Gastroesophageal sphincter (tissue), 3 donors: ENCODE measurements at regions not wholly inside any gene's neighbourhood (a gene's known extent, or its start where the extent isn't known, plus 50 kb on each side); places are given as distances from the start of the nearest gene placed in this dataset.

Source experiments
- CTCF ChIP-seq, 4 experiments: fragments of 200-600 bp in 2 of 4; fragments of 450-650 bp in 2 of 4; sonication (generic) in 1 of 4; IDR thresholded peaks; one replicate each; pipeline ENCODE4 v1.5.1; 2017 to 2019; ENCODE audit warnings: antibody characterized with exemption in 4 of 4, mild to moderate bottlenecking in 2 of 4, moderate library complexity in 2 of 4
- EP300 ChIP-seq: sonication (generic); formaldehyde crosslinking; IDR thresholded peaks from one replicate; pipeline ENCODE4 v1.6.1; 2017; ENCODE audit warnings: antibody characterized with exemption, mild to moderate bottlenecking
- POLR2A ChIP-seq, 2 donors: fragments of 450-650 bp; IDR thresholded peaks; one replicate each; pipeline ENCODE4 v1.6.1; 2017; ENCODE audit warnings: antibody characterized with exemption in 2 of 2, mild to moderate bottlenecking in 2 of 2, moderate library complexity in 1 of 2
- POLR2AphosphoS5 ChIP-seq: sonication (generic); formaldehyde crosslinking; IDR thresholded peaks from one replicate; pipeline ENCODE4 v1.6.1; 2017; ENCODE audit warnings: antibody characterized with exemption

- TF ChIP-seq CTCF (IDR thresholded peaks at IDR 0.05) (no peak), EP300 (no peak), POLR2A (IDR thresholded peaks at IDR 0.05) (no peak), POLR2AphosphoS5 (no peak)
Measured at GRCh38 chr7:131139462-131139861, 188.2 kb upstream of the MKLN1 start.
